B cell (primary cell): ENCODE measurements at regions not wholly inside any gene's neighbourhood (a gene's known extent, or its start where the extent isn't known, plus 50 kb on each side); places are given as distances from the start of the nearest gene placed in this dataset.

Experiments
- ATAC-seq: fragments of 200-7000 bp; cut with Tn5 transposase; one replicate; pipeline ENCODE4 v1.10.0; 2021; ENCODE audit warnings: low read depth, mild to moderate bottlenecking, moderate number of reproducible peaks, moderate library complexity
- CTCF ChIA-PET: fragments of 350-600 bp; sonication (Branson Sonifier 250); formaldehyde crosslinking; loops from one replicate; lab custom pipeline; 2021; ENCODE audit warnings: antibody characterized with exemption, inconsistent platforms; lab: Charles Lee
- POLR2A ChIA-PET: fragments of 350-600 bp; sonication (Branson Sonifier 250); formaldehyde crosslinking; loops from one replicate; lab custom pipeline; 2021; ENCODE audit warnings: antibody characterized with exemption; lab: Charles Lee
- DNase-seq: peaks from one replicate; pipeline ENCODE4 v3.0.0; 2013
- H2AFZ ChIP-seq: 2 replicates; pipeline ENCODE4 v1.6.1; 2012; ENCODE audit warnings: mild to moderate bottlenecking, low read depth, low read length; ENCODE audit not compliant: insufficient read depth, poor library complexity, severe bottlenecking
- H3K27ac ChIP-seq, 2 donors: 1 replicate in 1 of 2; 2 replicates in 1 of 2; pipeline ENCODE4 v1.5.1; 2012 to 2013; ENCODE audit warnings: low read length in 2 of 2, mild to moderate bottlenecking in 2 of 2, moderate library complexity in 1 of 2
- H3K27me3 ChIP-seq, 4 experiments: fragments of 200-600 bp in 1 of 4; sonication (generic) in 1 of 4; replicated peaks in 1 of 4; 1 replicate in 2 of 4; 2 replicates in 2 of 4; pipeline versions ENCODE4 v1.6.1 to v1.7.0; 2013 to 2016; ENCODE audit warnings: low read length in 3 of 4, mild to moderate bottlenecking in 2 of 4, mixed read lengths in 1 of 4, moderate library complexity in 1 of 4; ENCODE audit not compliant: insufficient read depth in 4 of 4, control insufficient read depth in 3 of 4; ENCODE audit errors: control extremely low read depth in 1 of 4
- H3K36me3 ChIP-seq, 2 experiments: replicated peaks in 1 of 2; 1 replicate in 1 of 2; 2 replicates in 1 of 2; pipeline versions ENCODE4 v1.6.1 to v1.7.1; 2013; ENCODE audit warnings: low read length in 1 of 2; ENCODE audit not compliant: insufficient read depth in 2 of 2, control insufficient read depth in 1 of 2; ENCODE audit errors: control extremely low read depth in 1 of 2, extremely low read depth in 1 of 2
- H3K4me1 ChIP-seq, 2 donors: fragments of 200-600 bp in 1 of 2; sonication (generic) in 1 of 2; 1 replicate in 1 of 2; 2 replicates in 1 of 2; pipeline versions ENCODE4 v1.5.1 to v1.6.1; 2013 to 2017; ENCODE audit warnings: low read length in 2 of 2; ENCODE audit not compliant: control insufficient read depth in 2 of 2, insufficient read depth in 2 of 2
- H3K4me2 ChIP-seq: replicated peaks from 2 replicates; pipeline ENCODE3; 2012; ENCODE audit warnings: mild to moderate bottlenecking, low read depth, low read length; ENCODE audit not compliant: poor library complexity, severe bottlenecking
- H3K4me3 ChIP-seq, 5 experiments: fragments of 200-600 bp in 1 of 5; sonication (generic) in 1 of 5; 1 replicate in 3 of 5; 2 replicates in 2 of 5; pipeline versions ENCODE4 v1.5.1 to v1.7.0; 2011 to 2016; ENCODE audit warnings: low read length in 4 of 5, mild to moderate bottlenecking in 4 of 5, low read depth in 2 of 5, control low read depth in 1 of 5, moderate library complexity in 1 of 5; ENCODE audit not compliant: insufficient read depth in 1 of 5; ENCODE audit errors: control extremely low read depth in 1 of 5, extremely low read depth in 1 of 5
- H3K79me2 ChIP-seq: fragments of 200-600 bp; sonication (generic); one replicate; pipeline ENCODE4 v1.6.0; 2016; ENCODE audit warnings: low read length; ENCODE audit not compliant: control insufficient read depth, insufficient read depth
- H3K9ac ChIP-seq: fragments of 200-600 bp; sonication (generic); 2 replicates; pipeline ENCODE4 v1.6.1; 2017; ENCODE audit warnings: mild to moderate bottlenecking, low read length, moderate library complexity
- H3K9me3 ChIP-seq, 3 donors: one replicate each; pipeline versions ENCODE4 v1.6.1 to v1.7.1; 2013; ENCODE audit warnings: low read length in 2 of 3; ENCODE audit not compliant: control insufficient read depth in 2 of 3, insufficient read depth in 1 of 3; ENCODE audit errors: control extremely low read depth in 1 of 3
- H4K20me1 ChIP-seq: 2 replicates; pipeline ENCODE4 v1.6.0; 2012; ENCODE audit warnings: mild to moderate bottlenecking, low read length; ENCODE audit not compliant: insufficient read depth, control insufficient read depth, poor library complexity, severe bottlenecking
- H3K27ac Mint-ChIP-seq: one replicate; pipeline ENCODE4 v1.8.0; 2021; ENCODE audit warnings: mixed read lengths
- H3K27me3 Mint-ChIP-seq: one replicate; pipeline ENCODE4 v1.8.0; 2021; ENCODE audit warnings: mixed read lengths
- H3K4me1 Mint-ChIP-seq: one replicate; pipeline ENCODE4 v1.8.0; 2021; ENCODE audit warnings: mixed read lengths
- H3K4me3 Mint-ChIP-seq: one replicate; pipeline ENCODE4 v1.8.0; 2021; ENCODE audit warnings: mixed read lengths
- H3K9me3 Mint-ChIP-seq: one replicate; pipeline ENCODE4 v1.8.0; 2022; ENCODE audit warnings: mixed read lengths; ENCODE audit not compliant: insufficient read depth
- CTCF ChIP-seq: fragments of 200-600 bp; IDR thresholded peaks from one replicate; pipeline ENCODE4 v1.8.0; 2022; ENCODE audit warnings: antibody characterized with exemption, mild to moderate bottlenecking
- EZH2 ChIP-seq: IDR thresholded peaks from 2 replicates; pipeline ENCODE4 v1.6.1; 2012; ENCODE audit warnings: borderline replicate concordance, low read depth, mild to moderate bottlenecking, moderate library complexity, low read length; ENCODE audit not compliant: insufficient read depth, poor library complexity, severe bottlenecking
- WGBS: methylation state at CpG from one replicate; pipeline ENCODE4 v1.1.5; 2013; ENCODE audit warnings: missing lambda C conversion rate; ENCODE audit not compliant: insufficient coverage; 5-methylcytosine and 5-hydroxymethylcytosine counted together
- intact Hi-C: fragments of 100-400 bp; cut with micrococcal nuclease; formaldehyde crosslinking; loops from one replicate; pipeline ENCODE4 v1.10.0; 2022

DNA sequence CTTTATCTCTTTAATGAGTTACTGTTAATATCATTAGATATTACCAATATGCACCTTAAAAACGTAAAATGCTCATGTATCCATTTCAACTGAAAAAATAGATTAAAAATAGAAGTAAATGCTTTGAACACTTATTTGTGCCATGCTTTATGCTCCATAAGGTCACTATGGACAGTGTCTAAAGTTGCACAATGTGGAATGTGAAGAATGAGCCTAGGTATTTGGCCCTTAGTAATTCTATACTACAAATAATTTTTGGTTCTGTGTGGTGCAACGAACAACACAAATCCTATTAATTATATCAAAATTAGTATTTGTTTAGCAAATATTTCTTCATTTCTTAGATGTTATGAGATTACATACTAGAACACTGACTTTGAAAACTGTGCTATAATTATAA, 469.9 kb upstream of the TUSC1 start:
- no peak overlapping the region for H3K27ac ChIP-seq
- H3K9ac ChIP-seq: no peak overlapping the region
- no CpG with 5 or more reads among the region's 2 CpGs for WGBS
- no peak overlapping the region for H3K4me3 ChIP-seq
- no peaks in the 10 kb centered on the region for H3K27me3 ChIP-seq
- no peaks in the 10 kb centered on the region for H3K79me2 ChIP-seq
- no peaks in the 10 kb centered on the region for H3K36me3 ChIP-seq
- no peaks in the 10 kb centered on the region for H3K4me1 ChIP-seq
- Mint-ChIP-seq H3K27ac (no peak overlapping the region), H3K27me3 (no peaks in the 10 kb centered on the region), H3K9me3 (no peaks in the 10 kb centered on the region), H3K4me1 (no peaks in the 10 kb centered on the region), H3K4me3 (no peak overlapping the region)
- POLR2A ChIA-PET: no interaction called here
- H4K20me1 ChIP-seq: no peaks in the 10 kb centered on the region
- peaks cover 0 to 4% (median 0%) of the 10 kb centered on the region in 3 donors for H3K9me3 ChIP-seq
- H3K4me2 ChIP-seq: no peak overlapping the region
- no peak overlapping the region for H2AFZ ChIP-seq
- CTCF ChIA-PET: no interaction called here
- intact Hi-C loops: no loop called here
- TF ChIP-seq EZH2: no peak
- no peak for TF ChIP-seq CTCF
- ATAC-seq: no peak
- DNase-seq: no peak

- Mint-ChIP-seq H3K4me1 (no peaks in the 10 kb centered on the region), H3K9me3 (no peaks in the 10 kb centered on the region), H3K4me3 (no peak overlapping the region), H3K27me3 (no peaks in the 10 kb centered on the region), H3K27ac (no peak overlapping the region)
- no peaks in the 10 kb centered on the region for H3K36me3 ChIP-seq
- ChIA-PET POLR2A (no interaction called here), CTCF (no interaction called here)
- TF ChIP-seq EZH2 (no peak), CTCF (no peak)
- no peaks in the 10 kb centered on the region for H3K79me2 ChIP-seq
- no peak overlapping the region for H3K4me3 ChIP-seq
- no peak overlapping the region for H3K9ac ChIP-seq
- no peaks in the 10 kb centered on the region for H3K27me3 ChIP-seq
- H2AFZ ChIP-seq: no peak overlapping the region
- WGBS: 98% methylated on average over 4 of the region's 10 CpGs
- intact Hi-C loops: no loop called here
- no peak overlapping the region for H3K27ac ChIP-seq
- H3K4me2 ChIP-seq: no peak overlapping the region
- DNase-seq: no peak
- ATAC-seq: no peak
- no peaks in the 10 kb centered on the region for H4K20me1 ChIP-seq
- no peaks in the 10 kb centered on the region for H3K4me1 ChIP-seq
- peaks cover 0 to 4% (median 0%) of the 10 kb centered on the region in 3 donors for H3K9me3 ChIP-seq
Observed at GRCh38 chr9:26145938-26146337, 467.7 kb upstream of the TUSC1 start.
